Tibial nerve (tissue), 3 donors: ENCODE measurements at regions not wholly inside any gene's neighbourhood (a gene's known extent, or its start where the extent isn't known, plus 50 kb on each side); places are given as distances from the start of the nearest gene placed in this dataset.

Experiments
- CTCF ChIP-seq, 5 experiments: fragments of 200-600 bp in 3 of 5; fragments of 450-650 bp in 2 of 5; sonication (generic) in 3 of 5; IDR thresholded peaks; one replicate each; pipeline ENCODE4 v1.5.1; 2016 to 2019; ENCODE audit warnings: antibody characterized with exemption in 5 of 5, mild to moderate bottlenecking in 3 of 5, moderate library complexity in 2 of 5
- POLR2A ChIP-seq, 2 donors: fragments of 450-650 bp; IDR thresholded peaks; one replicate each; pipeline ENCODE4 v1.6.1; 2017; ENCODE audit warnings: antibody characterized with exemption in 2 of 2, mild to moderate bottlenecking in 2 of 2, moderate library complexity in 2 of 2

GRCh38 chr2:217124050-217124449, 264.2 kb upstream of the TNP1 start:
- TF ChIP-seq POLR2A (IDR thresholded peaks at IDR 0.05): no peak
- no peak for TF ChIP-seq CTCF (IDR thresholded peaks at IDR 0.05)
